GM12878 (cell line): ENCODE measurements at regions not wholly inside any gene's neighbourhood (a gene's known extent, or its start where the extent isn't known, plus 50 kb on each side); places are given as distances from the start of the nearest gene placed in this dataset.

Source experiments
- ATAC-seq: fragments of 200-7000 bp; cut with Tn5 transposase; 3 replicates; pipeline ENCODE4 v1.9.1; 2020; ENCODE audit warnings: mild to moderate bottlenecking, moderate library complexity
- BruUV-seq: library from RNA; stranded (reverse); fragments of 400-500 nt; replicated peaks from 2 replicates; lab custom pipeline; 2021; lab: Mats Ljungman, UMichigan
- CTCF ChIA-PET: fragments of 300-600 bp; sonication (Branson Sonifier 250); formaldehyde crosslinking; extraction: SDS; loops from one replicate; lab custom pipeline; 2021; ENCODE audit warnings: inconsistent platforms; lab: Yijun Ruan, JAX
- POLR2A ChIA-PET: fragments of 350-600 bp; formaldehyde crosslinking; extraction: SDS; loops from one replicate; lab custom pipeline; 2021; ENCODE audit warnings: inconsistent platforms; lab: Charles Lee
- RAD21 ChIA-PET: fragments of 300-600 bp; sonication (Branson Sonifier 250); formaldehyde crosslinking; loops from one replicate; lab custom pipeline; 2023; ENCODE audit warnings: antibody characterized with exemption; ENCODE audit not compliant: unreplicated experiment; lab: Charles Lee
- SMC1A ChIA-PET: fragments of 300-600 bp; sonication (Branson Sonifier 250); formaldehyde crosslinking; loops from one replicate; lab custom pipeline; 2023; ENCODE audit not compliant: unreplicated experiment, uncharacterized antibody; lab: Charles Lee
- DNase-seq: peaks from one replicate; pipeline ENCODE4 v3.0.0-alpha.2; 2011; ENCODE audit warnings: low read depth, low spot score
- FAIRE-seq: peaks from 3 replicates; lab custom pipeline; 2011; peaks lifted over from hg19 to GRCh38; lab: Jason Lieb, UNC
- H2AFZ ChIP-seq: 2 replicates; pipeline ENCODE4 v1.6.0; 2011; ENCODE audit warnings: low read depth, low read length, control low read depth; ENCODE audit not compliant: control insufficient read depth
- H3K27ac ChIP-seq: 2 replicates; pipeline ENCODE4 v1.5.1; 2011; ENCODE audit warnings: control low read depth; ENCODE audit not compliant: control insufficient read depth, insufficient read depth
- H3K27me3 ChIP-seq, 2 experiments: replicated peaks in 1 of 2; 2 replicates each; pipeline versions ENCODE4 v1.6.0 to v1.6.1; 2011; ENCODE audit warnings: low read length in 1 of 2; ENCODE audit not compliant: control insufficient read depth in 2 of 2, insufficient read depth in 2 of 2
- H3K36me3 ChIP-seq, 2 experiments: 2 replicates each; pipeline ENCODE4 v1.5.1; 2011; ENCODE audit warnings: low read length in 1 of 2; ENCODE audit not compliant: control insufficient read depth in 2 of 2, insufficient read depth in 2 of 2
- H3K4me1 ChIP-seq: 2 replicates; pipeline ENCODE4 v1.6.1; 2011; ENCODE audit warnings: mild to moderate bottlenecking, low read length, moderate library complexity, mixed read lengths; ENCODE audit not compliant: control insufficient read depth, insufficient read depth
- H3K4me2 ChIP-seq: 2 replicates; pipeline ENCODE4 v1.6.0; 2011; ENCODE audit warnings: control low read depth; ENCODE audit not compliant: control insufficient read depth, insufficient read depth
- H3K4me3 ChIP-seq: fragments of 200-600 bp; sonication (generic); 2 replicates; pipeline ENCODE4 v1.5.1; 2016
- H3K79me2 ChIP-seq: 2 replicates; pipeline ENCODE4 v1.6.0; 2011; ENCODE audit warnings: low read length; ENCODE audit not compliant: control insufficient read depth, insufficient read depth
- H3K9ac ChIP-seq: 2 replicates; pipeline ENCODE4 v1.8.0; 2011; ENCODE audit warnings: low read length, control low read depth, mixed read lengths; ENCODE audit not compliant: control insufficient read depth, insufficient read depth
- H3K9me3 ChIP-seq: replicated peaks from 3 replicates; pipeline ENCODE4 v1.5.1; 2011; ENCODE audit warnings: mild to moderate bottlenecking, low read length; ENCODE audit not compliant: control insufficient read depth, insufficient read depth
- H4K20me1 ChIP-seq: 2 replicates; pipeline ENCODE4 v1.6.0; 2011; ENCODE audit not compliant: control insufficient read depth, insufficient read depth
- ESRRA ChIP-seq: IDR thresholded peaks from 2 replicates; pipeline ENCODE4 v1.6.1; 2012; ENCODE audit warnings: mild to moderate bottlenecking, low read length, improper control_type of control experiment
- MEF2B ChIP-seq: fragments of 450-650 bp; IDR thresholded peaks from 2 replicates; pipeline ENCODE4 v1.6.1; 2018; ENCODE audit warnings: mild to moderate bottlenecking, moderate library complexity; ENCODE audit not compliant: partially characterized antibody, poor library complexity, severe bottlenecking
- MTA2 ChIP-seq: fragments of 450-650 bp; IDR thresholded peaks from 2 replicates; pipeline ENCODE4 v1.6.1; 2016; ENCODE audit warnings: low read depth, mild to moderate bottlenecking, moderate library complexity
- NR2C2 ChIP-seq: IDR thresholded peaks from 2 replicates; pipeline ENCODE4 v1.6.1; 2011; ENCODE audit warnings: borderline replicate concordance, low read depth; ENCODE audit not compliant: control insufficient read depth, insufficient read length
- SKIL ChIP-seq: fragments of 450-650 bp; IDR thresholded peaks from 2 replicates; pipeline ENCODE4 v1.6.1; 2017; ENCODE audit warnings: mild to moderate bottlenecking, low read depth, inconsistent platforms; ENCODE audit not compliant: poor library complexity, severe bottlenecking
- SRF ChIP-seq, 2 experiments: IDR thresholded peaks; 2 replicates each; pipeline ENCODE4 v1.6.1; 2011; ENCODE audit warnings: low read depth in 2 of 2, low read length in 2 of 2, mild to moderate bottlenecking in 1 of 2, moderate library complexity in 1 of 2
- TCF7 ChIP-seq: IDR thresholded peaks from 2 replicates; pipeline ENCODE4 v1.6.1; 2014; ENCODE audit warnings: antibody characterized with exemption, borderline replicate concordance
- ZBTB33 ChIP-seq: fragments of 450-650 bp; IDR thresholded peaks from 2 replicates; pipeline ENCODE4 v1.6.1; 2017; ENCODE audit warnings: mild to moderate bottlenecking
- ZZZ3 ChIP-seq: IDR thresholded peaks from 2 replicates; pipeline ENCODE4 v1.6.1; 2011; ENCODE audit warnings: low read depth; ENCODE audit not compliant: control insufficient read depth, insufficient read length
- WGBS: methylation state at CpG from one replicate; pipeline ENCODE4 v1.1.6; 2016; ENCODE audit warnings: low lambda C conversion rate; ENCODE audit not compliant: insufficient replicate concordance, insufficient coverage; ENCODE audit errors: missing lambda C conversion rate; 5-methylcytosine and 5-hydroxymethylcytosine counted together
- in situ Hi-C: fragments of 300-500 bp; cut with MboI; formaldehyde crosslinking; loops from 9 replicates; pipeline ENCODE4 v1.14.3; 2018; ENCODE audit warnings: mixed read lengths
- intact Hi-C: fragments of 100-400 bp; cut with micrococcal nuclease; formaldehyde crosslinking; loops from one replicate; pipeline ENCODE4 v1.14.2; 2022; ENCODE audit not compliant: unreplicated experiment

GRCh38 chr3:27900316-27900715 lies 178.2 kb upstream of the EOMES start:
- no peaks in the 10 kb centered on the region for H3K27me3 ChIP-seq
- ChIA-PET RAD21 (no interaction called here), POLR2A (no interaction called here), SMC1A (no interaction called here), CTCF (no interaction called here)
- H3K4me1 ChIP-seq: no peaks in the 10 kb centered on the region
- no peaks in the 10 kb centered on the region for H3K36me3 ChIP-seq
- DNase-seq: no peak
- H2AFZ ChIP-seq: no peak overlapping the region
- H3K4me3 ChIP-seq: no peak overlapping the region
- in situ Hi-C loops: no loop called here
- WGBS: 0% methylated on average over 2 of the region's 2 CpGs
- H3K9me3 ChIP-seq: no peaks in the 10 kb centered on the region
- no peaks in the 10 kb centered on the region for H3K79me2 ChIP-seq
- intact Hi-C loops: no loop called here
- FAIRE-seq: no peak
- no peak overlapping the region for H3K27ac ChIP-seq
- ATAC-seq: peak; percentile 38
- no peak overlapping the region for H3K4me2 ChIP-seq
- H3K9ac ChIP-seq: no peak overlapping the region
- TF ChIP-seq NR2C2: no peak
- TF ChIP-seq MTA2: 0 out of 2 replicates have a peak, but pooled peaks have one; percentile 10
- TF ChIP-seq TCF7: no peak
- TF ChIP-seq ZBTB33: no peak
- no peak for TF ChIP-seq ESRRA
- TF ChIP-seq MEF2B: no peak
- BruUV-seq: no TSS peak
- no peaks in the 10 kb centered on the region for H4K20me1 ChIP-seq

DNA sequence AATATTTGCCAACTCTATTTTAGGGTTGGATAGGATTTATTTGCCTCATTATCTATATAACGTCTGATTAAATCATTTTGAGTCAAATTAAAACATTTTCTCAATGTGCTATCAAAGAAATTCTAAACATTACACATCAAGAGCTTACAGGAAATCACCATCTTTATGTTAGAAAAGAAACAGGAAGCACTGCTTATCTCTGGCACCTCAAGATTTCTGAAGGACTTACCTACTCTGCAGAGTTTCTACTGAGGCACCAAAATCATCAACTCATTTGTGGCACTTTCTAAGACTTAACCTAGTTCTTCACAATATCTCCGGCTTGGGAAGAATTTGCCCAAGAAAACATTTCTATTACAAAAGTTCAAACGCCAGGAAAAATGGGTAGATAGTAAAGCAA lies 181.3 kb upstream of the EOMES start:
- ChIA-PET SMC1A (interaction anchor here (1.2 kb wide), 1 partner anchor 175 kb away, joined by 3 read pairs; no protein-coding TSS in a partner anchor), CTCF (no interaction called here), POLR2A (no interaction called here), RAD21 (no interaction called here)
- no TSS peak for BruUV-seq
- Histone ChIP-seq H3K4me1 (no peaks in the 10 kb centered on the region), H3K36me3 (no peaks in the 10 kb centered on the region), H4K20me1 (no peaks in the 10 kb centered on the region), H3K27me3 (no peaks in the 10 kb centered on the region), H3K79me2 (no peaks in the 10 kb centered on the region), H3K27ac (no peak overlapping the region), H3K4me2 (no peak overlapping the region), H3K9ac (no peak overlapping the region), H2AFZ (no peak overlapping the region), H3K4me3 (no peak overlapping the region), H3K9me3 (no peaks in the 10 kb centered on the region)
- 31% methylated on average over 3 of the region's 3 CpGs for WGBS
- ATAC-seq (no peak), DNase-seq (no peak), FAIRE-seq (no peak)
- intact Hi-C loops: no loop called here
- in situ Hi-C loops: no loop called here
- TF ChIP-seq SRF (IDR thresholded peaks at IDR 0.05; ENCODE audit: low read depth in 2 of 2, low read length in 2 of 2): no peak
- no peak for TF ChIP-seq ZZZ3
- no peak for TF ChIP-seq SKIL
